ENCODE measurements at regions not wholly inside any gene's neighbourhood (a gene's known extent, or its start where the extent isn't known, plus 50 kb on each side); places are given as distances from the start of the nearest gene placed in this dataset.
"Not testable (repeated sequence)": the region's sequence is repeated elsewhere in the genome, so short reads cannot be mapped to it uniquely, and the experiment has no call there.

DNA sequence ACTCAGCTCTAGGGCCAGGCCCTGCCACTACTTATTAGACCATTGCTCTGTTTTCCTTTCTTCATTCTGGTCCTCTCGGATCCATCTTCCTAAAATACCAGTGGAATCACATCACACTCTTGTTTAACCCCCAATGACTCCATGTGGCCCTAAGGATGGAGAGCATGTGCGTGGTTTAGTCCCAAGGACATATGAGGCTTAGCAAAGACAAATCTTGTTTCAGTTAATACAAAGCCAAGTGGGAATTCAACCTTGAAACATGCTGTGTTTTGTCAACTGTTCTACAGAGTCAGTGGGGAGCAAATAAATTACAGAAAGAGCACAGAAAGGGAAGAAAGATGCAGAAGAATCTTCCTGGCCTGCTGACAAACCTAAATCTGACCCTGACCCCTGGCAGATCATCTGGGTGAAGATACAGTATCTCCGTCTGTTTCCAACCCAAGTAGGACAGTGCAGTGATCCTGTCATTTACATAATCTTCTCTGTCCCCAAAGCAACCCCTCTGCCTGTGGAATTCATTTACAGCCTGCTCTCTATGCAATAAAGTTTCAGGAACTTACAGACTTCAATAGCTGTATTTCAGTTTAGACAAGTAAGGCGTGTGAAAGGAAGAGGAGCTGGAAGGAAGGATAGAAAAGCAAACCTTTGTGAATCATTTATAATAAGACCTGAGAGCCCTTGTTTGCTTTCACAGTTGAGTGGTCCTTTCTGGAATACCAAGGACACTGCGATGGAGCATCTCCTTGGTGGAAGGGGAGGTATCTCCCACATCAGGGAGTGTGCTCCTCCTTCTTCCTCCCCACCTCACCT is 144.0 kb downstream of the THBS2 start:
- Histone ChIP-seq H3K27ac (no peak overlapping the region), H3K4me3 (no peak overlapping the region)

- no peak overlapping the region for H3K27ac ChIP-seq
- H3K4me3 ChIP-seq: no peak overlapping the region
Observed at GRCh38 chr6:169108753-169109152, 144.9 kb downstream of the THBS2 start.

- H3K27ac ChIP-seq: no peak overlapping the region
- no peak overlapping the region for H3K4me3 ChIP-seq
Observed at GRCh38 chr6:169106176-169106575, 147.5 kb downstream of the THBS2 start.

DNA sequence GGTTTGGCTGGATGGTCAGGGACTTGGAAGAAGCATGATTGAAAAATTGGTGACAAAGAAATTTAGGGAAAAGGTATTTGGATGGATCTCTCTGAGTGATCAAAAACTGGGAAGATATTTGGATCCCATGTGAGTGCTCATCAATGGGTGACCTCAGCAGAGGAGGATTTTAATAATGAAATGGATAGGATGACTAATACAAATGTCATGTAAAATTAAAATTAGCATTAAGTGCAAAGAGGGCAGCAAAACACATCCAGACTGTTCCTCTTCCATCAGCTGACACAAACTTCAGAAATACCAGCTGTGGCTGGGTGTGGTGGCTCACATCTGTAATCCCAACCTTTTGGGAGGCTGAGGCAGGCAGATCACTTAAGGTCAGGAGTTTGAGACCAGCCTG is 151.7 kb downstream of the THBS2 start:
- Histone ChIP-seq H3K4me3 (no peak overlapping the region), H3K27ac (no peak overlapping the region)

DNA sequence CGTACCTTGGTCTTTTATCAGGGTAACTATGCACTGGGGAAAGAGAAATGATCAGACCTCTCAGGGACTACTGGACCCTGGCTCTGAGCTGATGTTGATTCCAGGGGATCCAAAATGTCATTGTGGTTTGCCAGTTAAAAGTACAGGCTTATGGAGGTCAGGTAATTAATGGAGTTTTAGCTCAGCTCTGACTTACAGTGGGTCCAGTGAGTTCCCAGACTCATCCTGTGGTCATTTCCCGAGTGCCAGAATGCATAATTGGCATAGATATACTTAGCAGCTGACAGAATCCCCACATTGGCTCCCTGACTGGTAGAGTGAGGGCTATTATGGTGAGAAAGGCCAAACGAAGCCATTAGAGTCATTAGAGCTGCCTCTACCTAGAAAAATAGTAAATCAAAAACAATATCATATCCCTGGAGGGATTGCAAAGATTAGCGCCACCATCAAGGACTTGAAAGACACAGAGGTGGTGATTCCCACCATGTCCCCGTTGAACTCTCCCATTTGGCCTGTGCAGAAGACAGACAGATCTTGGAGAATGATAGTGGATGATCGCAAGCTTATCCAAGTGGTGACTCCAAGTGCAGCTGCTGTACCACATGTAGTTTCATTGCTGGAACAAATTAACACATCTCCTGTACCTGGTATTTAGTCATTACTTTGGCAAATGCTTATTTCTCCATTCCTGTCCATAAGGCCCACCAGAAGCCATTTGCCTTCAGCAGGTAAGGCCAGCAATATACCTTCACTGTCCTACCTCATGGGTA is 152.4 kb downstream of the THBS2 start:
- Histone ChIP-seq H3K4me3 (no peak overlapping the region), H3K27ac (no peak overlapping the region)

DNA sequence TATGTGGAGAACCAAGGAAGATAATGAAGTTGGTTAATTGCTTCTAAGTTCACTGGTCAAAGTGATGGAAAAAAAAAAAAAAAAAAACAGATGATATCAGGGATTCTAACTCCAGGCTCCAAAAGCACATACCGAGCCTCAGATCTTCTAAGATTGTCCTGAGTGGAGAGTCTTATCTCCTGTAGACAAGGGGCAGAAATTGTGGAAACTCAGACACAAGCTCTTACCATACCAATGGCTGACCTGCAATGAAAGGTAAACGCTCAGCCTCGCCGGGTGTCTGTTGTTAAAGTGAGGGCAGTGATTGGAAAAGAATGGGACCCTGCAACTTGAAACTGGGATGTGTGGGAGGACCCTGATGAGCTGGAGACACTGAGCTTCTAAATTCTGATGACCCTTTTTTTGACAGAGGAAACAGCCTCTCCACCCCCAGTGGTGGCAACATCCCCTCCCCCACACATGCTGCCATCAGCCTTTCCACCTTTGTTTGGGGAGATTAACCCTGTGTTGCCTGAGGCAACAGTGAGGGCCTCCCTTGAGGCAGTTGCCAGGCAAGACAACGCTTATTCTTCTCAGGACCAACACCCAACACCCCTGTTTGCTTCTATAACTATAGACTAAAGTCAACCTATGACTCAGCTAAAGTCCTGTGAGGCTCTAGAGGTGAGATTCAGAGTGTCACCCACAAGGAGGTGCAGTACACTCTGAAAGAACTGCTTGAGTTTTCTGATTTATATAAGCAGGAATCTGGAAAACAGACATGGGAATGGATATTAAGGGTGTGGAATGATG is 154.0 kb downstream of the THBS2 start:
- H3K27ac ChIP-seq: no peak overlapping the region

DNA sequence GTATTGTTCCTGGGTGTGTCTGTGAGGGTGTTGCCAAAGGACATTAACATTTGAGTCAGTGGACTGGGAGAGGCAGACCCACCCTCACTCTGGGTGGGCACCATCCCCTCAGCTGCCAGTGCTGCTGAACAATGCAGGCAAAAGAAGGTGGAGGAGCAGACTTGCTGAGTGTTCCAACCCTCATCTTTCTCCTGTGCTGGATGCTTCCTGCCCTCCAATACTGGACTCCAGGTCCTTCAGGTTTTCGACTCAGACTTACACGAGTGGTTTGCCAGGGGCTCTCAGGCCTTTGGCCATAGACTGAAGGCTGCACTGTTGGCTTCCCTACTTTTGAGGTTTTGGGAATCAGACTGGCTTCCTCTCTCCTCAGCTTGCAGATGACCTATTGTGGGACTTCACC is 155.0 kb downstream of the THBS2 start:
- H3K4me3 ChIP-seq, H3K27ac ChIP-seq: not testable (repeated sequence)

More for the DNA sequence above, 154.0 kb downstream of the THBS2 start:
- H3K4me3 ChIP-seq: no peak overlapping the region

- Histone ChIP-seq H3K27ac (peak overlapping the region in 1 of 21 experiments; percentile 33), H3K4me3 (no peak overlapping the region)
Observed at GRCh38 chr6:169098116-169098515, 155.5 kb downstream of the THBS2 start.

DNA sequence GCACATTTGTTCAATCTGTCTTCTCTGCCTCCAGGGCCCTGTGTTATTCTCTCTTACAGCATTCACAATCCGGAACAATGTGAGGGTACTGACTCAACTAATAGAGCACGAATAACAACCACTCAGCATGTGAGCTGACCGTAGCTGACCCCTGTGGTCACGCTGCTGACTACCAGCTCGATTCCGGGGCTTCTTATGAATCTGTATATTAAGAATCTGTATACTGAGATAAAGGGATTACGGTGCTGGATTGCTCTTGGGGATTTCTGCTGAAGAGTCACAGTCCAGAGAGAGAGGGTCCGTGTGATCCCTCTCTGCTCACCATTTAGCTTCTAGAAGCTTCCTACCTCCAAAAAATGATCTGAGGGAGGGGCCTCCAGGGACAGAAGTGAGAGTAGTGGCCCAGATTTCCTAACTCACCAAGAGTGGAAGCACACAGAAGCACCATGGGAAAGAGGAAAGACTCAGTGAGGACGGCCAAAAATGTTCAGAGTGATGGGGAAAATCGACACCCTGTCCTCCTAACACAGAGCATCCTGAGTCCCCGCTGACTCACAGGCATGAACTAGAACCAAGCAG is 156.2 kb downstream of the THBS2 start:
- Histone ChIP-seq H3K4me3 (no peak overlapping the region), H3K27ac (peak overlapping the region in 2 of 21 experiments; percentile 33 to 64)

DNA sequence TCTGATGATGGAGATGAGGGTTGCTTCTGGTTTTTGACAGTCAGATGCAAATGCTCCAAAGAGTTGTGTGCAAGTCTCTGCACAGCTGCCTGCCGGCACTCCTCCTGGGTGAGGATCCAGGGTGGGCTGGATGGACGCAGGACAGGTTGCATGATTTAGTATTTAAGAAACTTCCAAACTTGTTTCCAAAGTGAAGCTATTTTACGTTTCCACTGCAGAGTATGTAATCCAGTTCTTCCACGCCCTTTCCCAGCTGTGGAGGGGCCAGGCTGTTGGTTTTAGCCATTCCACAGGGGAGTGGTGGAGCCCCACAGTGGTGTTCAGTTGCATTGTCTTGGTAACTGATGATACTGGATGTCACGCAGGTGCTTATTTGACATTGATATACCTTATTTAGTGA is 157.3 kb downstream of the THBS2 start:
- Histone ChIP-seq H3K4me3 (no peak overlapping the region), H3K27ac (no peak overlapping the region)

GRCh38 chr6:169095153-169095552 is 158.5 kb downstream of the THBS2 start:
- Histone ChIP-seq H3K4me3 (no peak overlapping the region), H3K27ac (no peak overlapping the region)

GRCh38 chr6:169094552-169094950 is 159.1 kb downstream of the THBS2 start:
- Histone ChIP-seq H3K4me3 (no peak overlapping the region), H3K27ac (no peak overlapping the region)

DNA sequence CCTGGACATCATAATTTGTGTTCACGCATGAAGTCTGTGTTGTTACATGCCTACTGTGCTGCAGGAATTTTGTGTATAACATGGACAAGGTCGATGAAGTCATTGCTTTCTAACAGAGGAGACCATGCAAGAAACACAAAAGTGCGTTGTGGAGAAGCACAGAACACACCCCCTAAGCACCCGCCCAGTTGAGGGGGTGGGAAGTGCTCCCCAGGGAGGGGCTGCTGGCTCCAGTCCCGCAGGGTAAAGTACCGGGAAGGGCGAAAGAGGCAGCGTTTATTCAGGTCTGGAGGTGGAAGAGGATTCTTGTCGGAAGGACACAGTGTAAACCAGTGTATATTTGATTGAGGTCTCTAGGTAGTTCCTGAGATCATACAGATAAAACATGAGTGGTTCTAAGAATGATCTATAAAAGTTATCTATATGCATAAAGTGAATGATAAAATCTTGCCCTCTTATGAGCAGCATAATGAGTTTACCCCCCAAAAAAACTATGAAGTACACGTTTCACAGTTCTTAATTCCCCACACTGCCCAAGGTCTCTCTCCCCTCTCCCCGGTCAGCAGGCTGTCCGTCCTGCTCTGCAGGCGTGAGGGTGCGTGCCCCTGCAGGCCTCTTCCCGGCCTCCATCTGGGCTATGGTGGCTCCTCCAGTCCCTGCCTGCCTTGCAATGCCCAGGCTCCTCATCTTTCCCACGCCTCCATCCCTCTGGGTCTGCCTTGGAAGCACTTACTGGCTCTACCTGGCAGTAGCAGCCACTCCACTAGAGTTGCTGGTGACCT is 159.7 kb downstream of the THBS2 start:
- Histone ChIP-seq H3K27ac (peak overlapping the region in 2 of 21 experiments; percentile 33 to 67), H3K4me3 (no peak overlapping the region)

- no peak overlapping the region for H3K4me3 ChIP-seq
- H3K27ac ChIP-seq: peak overlapping the region in 5 of 21 experiments; percentile 5 to 67 (median 38)
Observed at GRCh38 chr6:169093066-169093723, 160.5 kb downstream of the THBS2 start.

GRCh38 chr6:169092375-169092774 is 161.3 kb downstream of the THBS2 start:
- no peak overlapping the region for H3K4me3 ChIP-seq
- peak overlapping the region in 10 of 21 experiments; percentile 4 to 59 (median 29) for H3K27ac ChIP-seq

GRCh38 chr6:169090514-169091127 is 163.0 kb downstream of the THBS2 start:
- not testable (repeated sequence) for H3K27ac ChIP-seq, H3K4me3 ChIP-seq

- no peak overlapping the region for H3K4me3 ChIP-seq
- peak overlapping the region in 1 of 21 experiments; percentile 69 for H3K27ac ChIP-seq
Observed at GRCh38 chr6:169088762-169089161, 164.9 kb downstream of the THBS2 start.

- peak overlapping the region in 6 of 21 experiments; percentile 17 to 69 (median 54) for H3K27ac ChIP-seq
- no peak overlapping the region for H3K4me3 ChIP-seq
Observed at GRCh38 chr6:169087443-169088041, 166.1 kb downstream of the THBS2 start.

Measured in skin epidermis (tissue), 12 donors.